NCI-H524 (cell line): ENCODE measurements at regions not wholly inside any gene's neighbourhood (a gene's known extent, or its start where the extent isn't known, plus 50 kb on each side); places are given as distances from the start of the nearest gene placed in this dataset.

Experiments
- DNase-seq, 2 experiments: peaks; one replicate each; lab custom pipeline; 2025; lab: John Stamatoyannopoulos, UW

- no peak for DNase-seq
These were observed 129.0 kb downstream of the SYF2 start for GRCh38 chr1:25103164-25103795.

GRCh38 chr1:25100151-25100833 lies 132.0 kb downstream of the SYF2 start:
- peak in 1 of 2 experiments; percentile 62 for DNase-seq

- DNase-seq = peak; percentile 56 to 80
These were observed 132.9 kb downstream of the SYF2 start for GRCh38 chr1:25099343-25099951.

- DNase-seq = no peak
These were observed 133.6 kb downstream of the SYF2 start for GRCh38 chr1:25098717-25099116.

- no peak for DNase-seq
These were observed 135.8 kb downstream of the SYF2 start for GRCh38 chr1:25096307-25097150.

- no peak for DNase-seq
These were observed 136.6 kb downstream of the SYF2 start for GRCh38 chr1:25095635-25096200.

- DNase-seq = no peak
These were observed 137.3 kb downstream of the SYF2 start for GRCh38 chr1:25094995-25095394.

GRCh38 chr1:25094229-25094628 lies 138.1 kb downstream of the SYF2 start:
- no peak for DNase-seq

GRCh38 chr1:25091658-25092057 lies 140.6 kb downstream of the SYF2 start:
- DNase-seq = peak; percentile 12 to 59

- DNase-seq = no peak
These were observed 141.4 kb downstream of the SYF2 start for GRCh38 chr1:25090707-25091422.

GRCh38 chr1:25089772-25090171 lies 142.5 kb downstream of the SYF2 start:
- no peak for DNase-seq

GRCh38 chr1:25088946-25089345 lies 143.4 kb downstream of the SYF2 start:
- DNase-seq = no peak

GRCh38 chr1:25088180-25088701 lies 144.1 kb downstream of the SYF2 start:
- DNase-seq = no peak

GRCh38 chr1:25086518-25087079 lies 145.7 kb downstream of the SYF2 start:
- DNase-seq = no peak

- no peak for DNase-seq
These were observed 147.9 kb downstream of the SYF2 start for GRCh38 chr1:25084407-25084806.

GRCh38 chr1:25083481-25084345 lies 148.6 kb downstream of the SYF2 start:
- no peak for DNase-seq

- no peak for DNase-seq
These were observed 149.3 kb downstream of the SYF2 start for GRCh38 chr1:25082995-25083394.

GRCh38 chr1:25082216-25082899 lies 149.9 kb downstream of the SYF2 start:
- no peak for DNase-seq

GRCh38 chr1:25081496-25081895 lies 150.8 kb downstream of the SYF2 start:
- no peak for DNase-seq
